Chondrocyte (in vitro differentiated cells): ENCODE measurements at regions not wholly inside any gene's neighbourhood (a gene's known extent, or its start where the extent isn't known, plus 50 kb on each side); places are given as distances from the start of the nearest gene placed in this dataset.

ENCODE experiments used
- DNase-seq: peaks from one replicate; pipeline ENCODE4 v3.0.0; 2021; ENCODE audit warnings: mixed read lengths, low spot score
- H3K27ac Mint-ChIP-seq: one replicate; pipeline ENCODE4 v1.8.0; 2021; ENCODE audit warnings: mild to moderate bottlenecking, moderate library complexity, mixed read lengths; ENCODE audit not compliant: unreplicated experiment
- H3K27me3 Mint-ChIP-seq: 2 replicates; pipeline ENCODE4 v1.8.0; 2021; ENCODE audit warnings: low read depth, mixed read lengths
- H3K36me3 Mint-ChIP-seq: 2 replicates; pipeline ENCODE4 v1.8.0; 2021; ENCODE audit warnings: low read depth, mixed read lengths
- H3K4me1 Mint-ChIP-seq: 2 replicates; pipeline ENCODE4 v1.8.0; 2021; ENCODE audit warnings: low read depth, mild to moderate bottlenecking, mixed read lengths
- H3K4me3 Mint-ChIP-seq: one replicate; pipeline ENCODE4 v1.8.0; 2021; ENCODE audit warnings: mild to moderate bottlenecking, moderate library complexity, mixed read lengths; ENCODE audit not compliant: unreplicated experiment
- H3K9me3 Mint-ChIP-seq: 2 replicates; pipeline ENCODE4 v1.8.0; 2021; ENCODE audit warnings: low read depth, mixed read lengths
- TF ChIP-seq, protein P1 (sequence below): fragments of 200-600 bp; sonication (generic); IDR thresholded peaks from 2 replicates; pipeline ENCODE4 v1.5.0; 2021; ENCODE audit warnings: antibody characterized with exemption, mild to moderate bottlenecking, moderate library complexity

- TF ChIP-seq, protein P1, sequence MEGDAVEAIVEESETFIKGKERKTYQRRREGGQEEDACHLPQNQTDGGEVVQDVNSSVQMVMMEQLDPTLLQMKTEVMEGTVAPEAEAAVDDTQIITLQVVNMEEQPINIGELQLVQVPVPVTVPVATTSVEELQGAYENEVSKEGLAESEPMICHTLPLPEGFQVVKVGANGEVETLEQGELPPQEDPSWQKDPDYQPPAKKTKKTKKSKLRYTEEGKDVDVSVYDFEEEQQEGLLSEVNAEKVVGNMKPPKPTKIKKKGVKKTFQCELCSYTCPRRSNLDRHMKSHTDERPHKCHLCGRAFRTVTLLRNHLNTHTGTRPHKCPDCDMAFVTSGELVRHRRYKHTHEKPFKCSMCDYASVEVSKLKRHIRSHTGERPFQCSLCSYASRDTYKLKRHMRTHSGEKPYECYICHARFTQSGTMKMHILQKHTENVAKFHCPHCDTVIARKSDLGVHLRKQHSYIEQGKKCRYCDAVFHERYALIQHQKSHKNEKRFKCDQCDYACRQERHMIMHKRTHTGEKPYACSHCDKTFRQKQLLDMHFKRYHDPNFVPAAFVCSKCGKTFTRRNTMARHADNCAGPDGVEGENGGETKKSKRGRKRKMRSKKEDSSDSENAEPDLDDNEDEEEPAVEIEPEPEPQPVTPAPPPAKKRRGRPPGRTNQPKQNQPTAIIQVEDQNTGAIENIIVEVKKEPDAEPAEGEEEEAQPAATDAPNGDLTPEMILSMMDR = no peak
- Mint-ChIP-seq H3K27me3 (peaks cover 38% of the 10 kb centered on the region), H3K9me3 (peaks cover 5% of the 10 kb centered on the region), H3K27ac (no peak overlapping the region), H3K4me3 (no peak overlapping the region), H3K36me3 (peaks cover 1% of the 10 kb centered on the region), H3K4me1 (no peaks in the 10 kb centered on the region)
- no peak for DNase-seq
These were observed 132.6 kb downstream of the SHANK2 start for GRCh38 chr11:71119656-71120269.

GRCh38 chr11:71118671-71119250, 133.6 kb downstream of the SHANK2 start:
- no peak overlapping the region for H3K4me3 Mint-ChIP-seq
- H3K27ac Mint-ChIP-seq = no peak overlapping the region
- H3K4me1 Mint-ChIP-seq = no peaks in the 10 kb centered on the region

DNA sequence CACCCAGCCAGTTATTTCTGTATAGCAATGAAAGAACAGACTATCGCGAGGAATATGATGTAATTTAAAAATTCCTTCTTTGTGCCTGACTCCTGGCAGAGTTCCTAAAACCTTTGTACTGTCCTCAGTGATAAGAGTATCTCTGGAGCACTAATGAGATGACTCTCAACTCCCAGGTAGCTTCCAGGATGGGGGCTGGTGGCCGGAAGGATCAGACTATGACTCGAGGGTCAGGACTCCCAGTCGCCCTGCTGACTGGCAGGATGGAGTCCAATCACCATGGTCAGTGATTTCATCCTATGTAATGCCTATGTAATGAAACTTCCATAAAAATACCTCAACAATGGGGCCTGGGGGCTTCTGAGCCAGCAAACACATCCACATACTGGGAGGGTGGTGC, 135.1 kb downstream of the SHANK2 start:
- Mint-ChIP-seq H3K27ac (no peak overlapping the region), H3K9me3 (no peaks in the 10 kb centered on the region), H3K27me3 (peaks cover 56% of the 10 kb centered on the region), H3K4me3 (no peak overlapping the region), H3K4me1 (no peaks in the 10 kb centered on the region), H3K36me3 (peaks cover 1% of the 10 kb centered on the region)
- no peak for DNase-seq
- TF ChIP-seq, protein P1 = no peak

More at GRCh38 chr11:71118671-71119250, 133.6 kb downstream of the SHANK2 start:
- Mint-ChIP-seq H3K36me3 (peaks cover 1% of the 10 kb centered on the region), H3K9me3 (peaks cover 1% of the 10 kb centered on the region), H3K27me3 (peaks cover 44% of the 10 kb centered on the region)
- no peak for DNase-seq
- TF ChIP-seq, protein P1 = no peak

DNA sequence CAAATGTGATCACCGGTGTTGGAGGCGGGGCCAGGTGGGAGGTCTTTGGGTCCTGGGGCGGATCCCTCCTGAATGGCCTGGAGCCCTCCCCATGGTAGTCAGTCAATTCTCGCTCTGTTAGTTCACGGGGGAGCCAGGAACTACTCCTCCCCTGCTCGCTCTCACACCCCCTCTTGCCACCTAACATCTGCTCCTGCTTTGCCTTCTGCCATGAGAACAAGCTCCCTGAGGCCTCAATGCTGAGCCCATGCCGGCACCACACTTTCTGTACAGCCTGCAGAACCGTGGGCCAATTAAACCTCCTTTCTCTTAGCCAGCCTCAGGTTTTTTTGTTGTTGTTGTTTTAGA, 135.7 kb downstream of the SHANK2 start:
- H3K27ac Mint-ChIP-seq = no peak overlapping the region
- no peak overlapping the region for H3K4me3 Mint-ChIP-seq

DNA sequence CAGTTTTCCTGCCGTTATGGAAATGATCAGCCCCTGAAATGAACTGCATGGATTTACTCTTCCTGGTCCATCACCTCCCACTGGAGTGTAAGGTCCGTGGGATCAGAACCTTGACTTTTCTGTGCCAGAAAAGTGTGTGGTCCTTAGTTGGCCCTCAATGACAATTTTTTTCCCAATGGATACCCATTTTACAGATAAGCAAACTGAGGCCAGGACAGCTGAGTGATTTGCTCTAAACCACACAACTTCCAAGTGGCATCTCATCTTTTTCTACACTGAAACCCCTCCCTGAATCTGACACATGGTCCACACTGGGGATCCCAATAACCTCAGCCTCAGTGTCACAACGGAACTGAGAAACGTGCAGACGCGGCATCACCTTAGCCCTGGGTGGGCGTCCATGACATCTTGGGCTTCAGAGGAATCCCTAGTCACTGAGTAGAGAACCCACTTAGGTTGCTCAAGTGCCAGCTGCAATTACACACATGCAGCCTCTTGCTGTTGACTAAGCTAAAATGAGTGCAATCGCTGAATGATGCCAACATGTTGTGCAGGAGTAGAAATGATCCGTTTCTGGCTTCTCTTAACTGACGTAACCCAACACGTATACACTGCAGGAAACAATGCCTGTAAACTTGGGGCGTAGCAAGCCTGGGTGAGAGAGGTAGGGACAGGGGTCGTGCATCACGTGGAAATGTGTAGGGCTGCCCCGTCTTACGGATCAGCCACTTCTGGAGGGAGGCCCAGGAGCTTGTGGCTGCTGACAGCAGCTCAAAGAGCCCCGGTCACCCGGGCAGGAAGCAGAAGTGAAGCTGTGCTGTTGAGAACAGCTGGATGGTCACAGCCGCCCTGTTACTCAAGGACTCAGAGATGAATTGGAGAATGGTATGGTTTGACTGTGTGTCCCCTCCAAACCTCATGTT, 136.3 kb downstream of the SHANK2 start:
- H3K9me3 Mint-ChIP-seq = no peaks in the 10 kb centered on the region
- H3K4me1 Mint-ChIP-seq = no peaks in the 10 kb centered on the region
- no peak overlapping the region for H3K27ac Mint-ChIP-seq
- H3K27me3 Mint-ChIP-seq = peaks cover 63% of the 10 kb centered on the region
- H3K36me3 Mint-ChIP-seq = peaks cover 1% of the 10 kb centered on the region
- TF ChIP-seq, protein P1 = no peak
- H3K4me3 Mint-ChIP-seq = no peak overlapping the region
- DNase-seq = no peak

More for the DNA sequence above, 135.7 kb downstream of the SHANK2 start:
- Mint-ChIP-seq H3K4me1 (no peaks in the 10 kb centered on the region), H3K9me3 (no peaks in the 10 kb centered on the region), H3K36me3 (peaks cover 1% of the 10 kb centered on the region), H3K27me3 (peaks cover 62% of the 10 kb centered on the region)
- DNase-seq = no peak
- TF ChIP-seq, protein P1 = no peak
